Gastroesophageal sphincter (tissue), 4 donors: ENCODE measurements at regions not wholly inside any gene's neighbourhood (a gene's known extent, or its start where the extent isn't known, plus 50 kb on each side); places are given as distances from the start of the nearest gene placed in this dataset.

Experiments used
- ATAC-seq: fragments of 150-250 bp; one replicate; pipeline ENCODE4 v1.9.1; 2016; ENCODE audit warnings: mild to moderate bottlenecking, moderate library complexity
- H3K27ac ChIP-seq, 4 donors: fragments of 200-600 bp; sonication (generic) in 3 of 4; 1 replicate in 3 of 4; 2 replicates in 1 of 4; pipeline ENCODE4 v1.5.1; 2016 to 2019
- H3K27me3 ChIP-seq: fragments of 200-600 bp; sonication (generic); one replicate; pipeline ENCODE4 v1.5.1; 2019
- H3K36me3 ChIP-seq, 2 donors: fragments of 200-600 bp; sonication (generic); one replicate each; pipeline ENCODE4 v1.5.1; 2019; ENCODE audit warnings: control low read depth in 1 of 2
- H3K4me1 ChIP-seq, 3 donors: fragments of 200-600 bp; sonication (generic); 1 replicate in 2 of 3; 2 replicates in 1 of 3; pipeline ENCODE4 v1.5.1; 2016 to 2019; ENCODE audit warnings: control low read depth in 2 of 3
- H3K4me3 ChIP-seq, 2 donors: fragments of 200-600 bp; sonication (generic); one replicate each; pipeline ENCODE4 v1.5.1; 2019; ENCODE audit warnings: mild to moderate bottlenecking in 1 of 2, moderate library complexity in 1 of 2
- H3K9me3 ChIP-seq, 3 donors: fragments of 200-600 bp; sonication (generic); one replicate each; pipeline ENCODE4 v1.5.1; 2017 to 2019; ENCODE audit warnings: control low read depth in 2 of 3
- EP300 ChIP-seq: sonication (generic); formaldehyde crosslinking; IDR thresholded peaks from one replicate; pipeline ENCODE4 v1.6.1; 2017; ENCODE audit warnings: antibody characterized with exemption, mild to moderate bottlenecking
- POLR2A ChIP-seq, 2 donors: fragments of 450-650 bp; IDR thresholded peaks; one replicate each; pipeline ENCODE4 v1.6.1; 2017; ENCODE audit warnings: antibody characterized with exemption in 2 of 2, mild to moderate bottlenecking in 2 of 2, moderate library complexity in 1 of 2
- POLR2AphosphoS5 ChIP-seq: sonication (generic); formaldehyde crosslinking; IDR thresholded peaks from one replicate; pipeline ENCODE4 v1.6.1; 2017; ENCODE audit warnings: antibody characterized with exemption
- WGBS, 2 donors: methylation state at CpG; one replicate each; pipeline ENCODE4 v1.1.5; 2018; ENCODE audit warnings: low coverage in 1 of 2; 5-methylcytosine and 5-hydroxymethylcytosine counted together
- TF ChIP-seq, protein P1 (sequence below), 4 experiments: fragments of 200-600 bp in 2 of 4; fragments of 450-650 bp in 2 of 4; sonication (generic) in 1 of 4; IDR thresholded peaks; one replicate each; pipeline ENCODE4 v1.5.1; 2017 to 2019; ENCODE audit warnings: antibody characterized with exemption in 4 of 4, mild to moderate bottlenecking in 2 of 4, moderate library complexity in 2 of 4

- WGBS, 2 donors, result 42 to 54% methylated on average over 3 of the region's 3 CpGs
- H3K36me3 ChIP-seq, result no peaks in the 10 kb centered on the region
- H3K27ac ChIP-seq, result no peak overlapping the region
- H3K4me3 ChIP-seq, result no peak overlapping the region
- no peaks in the 10 kb centered on the region for H3K27me3 ChIP-seq
- no peaks in the 10 kb centered on the region for H3K9me3 ChIP-seq
- TF ChIP-seq POLR2A (IDR thresholded peaks at IDR 0.05), result no peak
- TF ChIP-seq EP300, result no peak
- TF ChIP-seq, protein P1, sequence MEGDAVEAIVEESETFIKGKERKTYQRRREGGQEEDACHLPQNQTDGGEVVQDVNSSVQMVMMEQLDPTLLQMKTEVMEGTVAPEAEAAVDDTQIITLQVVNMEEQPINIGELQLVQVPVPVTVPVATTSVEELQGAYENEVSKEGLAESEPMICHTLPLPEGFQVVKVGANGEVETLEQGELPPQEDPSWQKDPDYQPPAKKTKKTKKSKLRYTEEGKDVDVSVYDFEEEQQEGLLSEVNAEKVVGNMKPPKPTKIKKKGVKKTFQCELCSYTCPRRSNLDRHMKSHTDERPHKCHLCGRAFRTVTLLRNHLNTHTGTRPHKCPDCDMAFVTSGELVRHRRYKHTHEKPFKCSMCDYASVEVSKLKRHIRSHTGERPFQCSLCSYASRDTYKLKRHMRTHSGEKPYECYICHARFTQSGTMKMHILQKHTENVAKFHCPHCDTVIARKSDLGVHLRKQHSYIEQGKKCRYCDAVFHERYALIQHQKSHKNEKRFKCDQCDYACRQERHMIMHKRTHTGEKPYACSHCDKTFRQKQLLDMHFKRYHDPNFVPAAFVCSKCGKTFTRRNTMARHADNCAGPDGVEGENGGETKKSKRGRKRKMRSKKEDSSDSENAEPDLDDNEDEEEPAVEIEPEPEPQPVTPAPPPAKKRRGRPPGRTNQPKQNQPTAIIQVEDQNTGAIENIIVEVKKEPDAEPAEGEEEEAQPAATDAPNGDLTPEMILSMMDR (IDR thresholded peaks at IDR 0.05), result no peak
- no peak for TF ChIP-seq POLR2AphosphoS5
- no peak for ATAC-seq
- H3K4me1 ChIP-seq, result no peaks in the 10 kb centered on the region
Measured at GRCh38 chr16:6722786-6723185, 609.9 kb upstream of the RBFOX1 start.

DNA sequence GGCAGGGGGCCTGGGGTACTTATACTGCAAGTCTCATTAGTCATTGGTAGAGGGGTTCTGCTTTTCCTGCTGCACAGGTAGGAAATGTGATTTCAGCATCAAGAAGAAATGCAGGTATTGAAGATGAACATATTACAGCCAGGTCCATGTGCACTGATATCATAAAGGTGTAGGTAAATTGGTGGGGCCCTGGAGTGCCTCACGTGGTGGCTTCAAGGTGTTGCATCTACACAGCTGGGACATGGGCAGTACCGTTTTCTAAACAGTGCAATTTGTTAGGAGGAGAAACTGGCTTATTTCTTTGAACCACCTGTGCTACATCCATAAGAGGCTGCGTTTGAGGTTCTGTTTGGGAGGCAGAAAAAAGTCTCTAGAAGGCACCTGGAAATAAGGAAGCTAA, 618.1 kb upstream of the RBFOX1 start:
- TF ChIP-seq, protein P1 (IDR thresholded peaks at IDR 0.05), result no peak
- TF ChIP-seq EP300, result no peak
- TF ChIP-seq POLR2A (IDR thresholded peaks at IDR 0.05), result no peak
- TF ChIP-seq POLR2AphosphoS5, result no peak
- H3K4me3 ChIP-seq, result no peak overlapping the region
- 43 to 63% methylated on average over 2 to 3 of the region's 3 CpGs for WGBS, 2 donors
- no peaks in the 10 kb centered on the region for H3K27me3 ChIP-seq
- H3K27ac ChIP-seq, result no peak overlapping the region
- H3K4me1 ChIP-seq, result no peaks in the 10 kb centered on the region
- H3K9me3 ChIP-seq, result no peaks in the 10 kb centered on the region
- H3K36me3 ChIP-seq, result no peaks in the 10 kb centered on the region
- ATAC-seq, result no peak

- Histone ChIP-seq H3K4me1 (no peaks in the 10 kb centered on the region), H3K4me3 (no peak overlapping the region), H3K36me3 (no peaks in the 10 kb centered on the region), H3K27ac (no peak overlapping the region), H3K27me3 (no peaks in the 10 kb centered on the region), H3K9me3 (no peaks in the 10 kb centered on the region)
- 100% methylated on average over 1 of the region's 9 CpGs; no CpG with 5 or more reads in 1 of the 2 donors for WGBS, 2 donors
- no peak for ATAC-seq
- TF ChIP-seq POLR2A (IDR thresholded peaks at IDR 0.05), result no peak
- TF ChIP-seq, protein P1 (IDR thresholded peaks at IDR 0.05), result no peak
- TF ChIP-seq POLR2AphosphoS5, result no peak
- TF ChIP-seq EP300, result no peak
Measured at GRCh38 chr16:6709736-6710135, 622.9 kb upstream of the RBFOX1 start.

DNA sequence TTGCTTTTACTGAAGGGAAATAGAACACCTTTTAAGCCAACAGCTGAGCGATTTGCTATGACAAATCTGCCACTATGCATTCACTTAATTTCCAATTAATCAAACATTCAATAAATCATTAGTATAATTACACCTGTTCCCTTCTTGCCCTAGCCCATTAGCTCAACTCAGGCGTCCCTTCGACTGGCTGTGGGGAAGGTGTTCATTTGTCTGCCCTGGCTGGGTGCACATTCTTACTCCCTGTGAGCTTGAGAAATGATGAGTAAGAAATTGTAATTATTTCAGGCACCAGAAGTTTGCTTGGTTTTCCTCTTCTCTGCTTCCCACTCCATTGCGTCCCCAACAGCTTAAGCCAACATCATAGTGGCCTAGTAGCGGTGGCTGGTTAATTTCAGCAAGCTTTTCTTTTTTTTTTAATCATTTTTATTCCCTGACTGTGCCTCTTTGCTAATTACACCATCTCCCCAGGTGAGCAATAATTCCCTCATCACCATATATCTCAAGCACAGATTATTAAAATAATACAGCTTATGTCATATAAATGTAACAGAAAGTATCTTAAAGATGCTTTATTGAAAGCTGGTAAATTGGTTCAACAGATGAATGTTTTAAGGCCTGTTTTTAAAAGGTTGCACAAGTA, 623.9 kb upstream of the RBFOX1 start:
- no peak for ATAC-seq
- Histone ChIP-seq H3K27me3 (no peaks in the 10 kb centered on the region), H3K4me3 (no peak overlapping the region), H3K9me3 (no peaks in the 10 kb centered on the region), H3K4me1 (no peaks in the 10 kb centered on the region), H3K36me3 (no peaks in the 10 kb centered on the region), H3K27ac (no peak overlapping the region)
- WGBS, 2 donors, result 56 to 75% methylated on average over 4 to 5 of the region's 5 CpGs
- TF ChIP-seq EP300 (no peak), POLR2A (IDR thresholded peaks at IDR 0.05) (no peak), POLR2AphosphoS5 (no peak)
- TF ChIP-seq, protein P1 (IDR thresholded peaks at IDR 0.05), result no peak

DNA sequence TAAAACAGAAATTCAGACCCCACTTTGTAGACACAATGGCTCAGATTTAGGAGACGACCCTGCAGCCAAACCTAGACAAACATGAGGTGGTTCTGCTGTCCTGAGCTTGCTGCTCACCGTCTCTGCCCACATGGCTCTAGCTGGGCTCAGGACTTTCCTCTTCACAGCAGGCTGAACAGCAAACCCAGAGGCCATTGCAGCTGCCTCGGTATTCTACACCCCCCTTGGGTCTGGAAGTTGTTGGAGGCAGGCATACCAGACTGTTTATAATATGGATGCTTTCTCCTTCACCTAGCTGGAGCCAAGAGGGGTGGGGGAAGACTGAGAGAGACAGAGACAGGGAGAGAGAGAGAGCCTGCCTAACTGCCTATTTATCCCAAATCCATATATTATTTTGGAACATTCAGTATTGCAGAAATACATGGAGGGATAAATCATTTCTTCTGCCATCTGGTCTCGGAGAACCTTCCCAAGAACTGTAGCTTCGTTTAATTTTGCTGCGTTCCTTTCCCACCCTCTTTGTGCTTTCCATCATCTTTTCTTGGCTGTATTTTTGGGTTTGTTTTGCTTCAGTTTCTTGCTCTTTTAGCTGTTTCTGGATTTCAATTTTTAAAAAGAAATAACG, 628.2 kb upstream of the RBFOX1 start:
- 40 to 77% methylated on average over 3 to 4 of the region's 7 CpGs for WGBS, 2 donors
- TF ChIP-seq POLR2AphosphoS5, result no peak
- no peak for TF ChIP-seq POLR2A (IDR thresholded peaks at IDR 0.05)
- TF ChIP-seq, protein P1 (IDR thresholded peaks at IDR 0.05), result no peak
- TF ChIP-seq EP300, result no peak
- Histone ChIP-seq H3K4me1 (no peaks in the 10 kb centered on the region), H3K36me3 (no peaks in the 10 kb centered on the region), H3K27ac (no peak overlapping the region), H3K27me3 (no peaks in the 10 kb centered on the region), H3K9me3 (no peaks in the 10 kb centered on the region), H3K4me3 (no peak overlapping the region)
- no peak for ATAC-seq
